Germinal center (tissue), 1 donor: ENCODE measurements at regions not wholly inside any gene's neighbourhood (a gene's known extent, or its start where the extent isn't known, plus 50 kb on each side); places are given as distances from the start of the nearest gene placed in this dataset.

Experiments
- DNase-seq: peaks from one replicate; pipeline ENCODE4 v3.0.0; 2012; ENCODE audit warnings: mixed read lengths, low spot score

DNA sequence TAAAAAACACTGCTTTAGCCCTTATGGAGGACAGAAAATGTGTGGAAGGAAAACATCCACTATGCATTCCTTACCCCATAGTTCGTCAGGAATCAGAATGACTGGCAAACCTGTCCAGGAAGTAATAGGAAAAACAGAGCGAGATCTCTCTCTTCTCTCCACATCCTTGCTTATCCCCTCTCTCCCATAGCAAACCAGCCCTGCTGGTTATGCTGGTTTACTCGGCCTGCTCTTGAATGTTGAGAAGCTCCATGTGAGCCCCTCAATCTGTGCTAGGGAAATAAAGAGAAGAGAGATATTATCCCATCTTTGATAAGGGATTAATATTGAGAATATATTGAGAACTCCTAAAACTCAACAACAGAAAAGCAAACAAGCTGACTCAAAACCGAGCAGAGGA lies 402.8 kb upstream of the RBFOX1 start:
- no peak for DNase-seq

GRCh38 chr16:6926762-6927161 lies 405.9 kb upstream of the RBFOX1 start:
- no peak for DNase-seq

- no peak for DNase-seq
These were observed 406.3 kb upstream of the RBFOX1 start for GRCh38 chr16:6926341-6926740.

GRCh38 chr16:6918646-6919045 lies 414.0 kb upstream of the RBFOX1 start:
- no peak for DNase-seq

GRCh38 chr16:6916946-6917345 lies 415.7 kb upstream of the RBFOX1 start:
- DNase-seq, result no peak

DNA sequence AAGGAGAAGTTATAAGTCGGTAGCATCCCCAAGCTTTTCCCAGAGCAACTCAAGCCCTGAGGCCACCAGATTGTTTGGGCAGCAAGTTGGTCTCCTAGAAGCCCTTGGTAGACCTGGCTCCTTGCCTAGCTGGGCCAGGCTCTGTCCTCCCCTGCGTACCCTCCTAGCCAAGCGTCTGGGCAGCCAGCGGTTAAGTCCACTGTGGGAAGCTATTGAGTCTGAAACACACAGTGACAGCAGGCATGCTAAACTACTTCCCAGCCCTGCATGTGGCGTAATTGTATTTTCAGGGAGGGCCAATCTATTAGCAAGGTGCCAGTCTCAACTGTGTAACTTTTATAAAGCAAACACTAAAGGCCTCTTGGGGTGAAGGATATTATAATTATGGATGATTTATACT lies 419.1 kb upstream of the RBFOX1 start:
- DNase-seq, result no peak

- no peak for DNase-seq
These were observed 422.3 kb upstream of the RBFOX1 start for GRCh38 chr16:6910301-6910700.

- DNase-seq, result no peak
These were observed 427.0 kb upstream of the RBFOX1 start for GRCh38 chr16:6905601-6906000.

DNA sequence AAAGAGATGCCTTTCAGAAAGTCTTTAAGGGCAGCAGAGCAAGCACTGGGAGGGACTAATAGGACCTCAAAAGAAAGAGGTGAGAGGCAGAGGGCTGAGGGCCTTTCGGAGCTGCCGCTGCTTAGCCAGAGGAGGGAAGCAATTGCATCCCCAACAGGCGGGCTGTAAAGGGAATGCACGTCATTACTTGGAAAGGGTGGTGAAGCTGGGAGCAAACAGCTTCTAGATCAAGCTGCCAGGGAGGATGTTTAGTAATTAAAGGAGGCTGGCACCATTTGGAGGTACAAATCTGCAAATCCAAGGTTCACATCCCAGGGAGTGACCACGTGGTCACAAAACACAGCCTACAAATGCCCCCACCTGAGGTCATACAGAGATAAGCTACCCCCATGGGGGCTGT lies 429.0 kb upstream of the RBFOX1 start:
- no peak for DNase-seq

- DNase-seq, result no peak
These were observed 433.7 kb upstream of the RBFOX1 start for GRCh38 chr16:6898896-6899295.

GRCh38 chr16:6897876-6898485 lies 434.7 kb upstream of the RBFOX1 start:
- no peak for DNase-seq

- DNase-seq, result no peak
These were observed 439.7 kb upstream of the RBFOX1 start for GRCh38 chr16:6892966-6893365.

DNA sequence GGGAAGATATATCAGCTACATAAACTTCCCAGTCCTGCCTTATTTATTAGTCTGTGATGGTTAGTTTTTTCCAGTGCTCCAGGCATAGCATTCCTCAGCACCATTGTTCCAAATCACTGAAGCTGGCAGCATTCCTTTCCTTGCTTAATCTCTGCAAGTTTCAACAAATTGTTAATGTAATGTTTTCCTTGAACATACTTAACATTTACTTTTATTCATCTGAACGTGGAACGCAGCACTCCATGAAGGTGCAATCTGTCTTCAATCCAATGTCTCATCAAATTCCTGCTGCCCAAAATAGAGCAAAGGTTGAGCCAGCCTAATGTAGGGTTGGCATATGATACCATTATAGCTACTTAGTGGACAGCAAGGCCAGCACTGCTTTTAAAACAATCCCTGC lies 441.1 kb upstream of the RBFOX1 start:
- DNase-seq, result no peak

DNA sequence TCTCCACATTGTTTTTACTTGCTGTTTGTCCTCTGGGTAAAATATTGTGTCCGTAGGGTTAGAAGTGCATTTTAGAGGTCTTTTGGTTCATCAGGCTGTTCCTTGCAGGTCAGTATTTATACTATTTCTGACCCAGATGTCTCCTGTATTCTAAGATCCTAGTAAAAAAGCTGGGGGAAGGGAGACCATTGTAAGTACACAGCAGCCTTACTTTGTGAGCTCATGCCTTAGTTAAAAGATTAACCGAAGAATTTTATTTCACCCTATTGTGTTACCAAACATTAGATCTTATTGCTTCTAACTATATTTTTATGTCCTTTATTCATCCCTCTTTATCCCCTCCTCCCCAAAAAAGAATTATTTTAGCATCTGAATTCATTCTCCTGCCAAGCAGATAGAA lies 444.1 kb upstream of the RBFOX1 start:
- DNase-seq, result no peak

GRCh38 chr16:6884002-6884401 lies 448.6 kb upstream of the RBFOX1 start:
- DNase-seq, result no peak

- no peak for DNase-seq
These were observed 452.4 kb upstream of the RBFOX1 start for GRCh38 chr16:6880263-6880662.

- no peak for DNase-seq
These were observed 468.0 kb upstream of the RBFOX1 start for GRCh38 chr16:6864671-6865070.

GRCh38 chr16:6864244-6864643 lies 468.4 kb upstream of the RBFOX1 start:
- no peak for DNase-seq

DNA sequence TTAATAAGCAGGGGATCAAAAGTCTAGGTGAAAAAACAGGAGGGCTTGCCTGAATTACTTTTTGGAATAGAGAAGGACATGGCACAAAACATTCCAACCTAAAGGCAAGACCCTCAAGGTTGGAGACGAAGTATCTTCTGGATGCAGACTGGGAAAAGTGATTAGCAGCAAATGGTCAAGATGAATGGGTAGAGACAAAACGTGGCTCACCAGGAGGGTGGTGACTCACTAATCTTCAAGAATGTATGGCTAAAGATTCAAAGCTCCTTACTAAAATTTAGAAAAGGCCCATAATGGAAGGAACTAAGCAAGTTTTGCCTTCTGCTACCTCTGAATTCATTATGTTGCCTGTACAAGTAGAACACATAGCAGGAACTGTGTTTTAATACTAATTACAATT lies 469.5 kb upstream of the RBFOX1 start:
- DNase-seq, result no peak

- DNase-seq, result no peak
These were observed 470.7 kb upstream of the RBFOX1 start for GRCh38 chr16:6861815-6862477.

DNA sequence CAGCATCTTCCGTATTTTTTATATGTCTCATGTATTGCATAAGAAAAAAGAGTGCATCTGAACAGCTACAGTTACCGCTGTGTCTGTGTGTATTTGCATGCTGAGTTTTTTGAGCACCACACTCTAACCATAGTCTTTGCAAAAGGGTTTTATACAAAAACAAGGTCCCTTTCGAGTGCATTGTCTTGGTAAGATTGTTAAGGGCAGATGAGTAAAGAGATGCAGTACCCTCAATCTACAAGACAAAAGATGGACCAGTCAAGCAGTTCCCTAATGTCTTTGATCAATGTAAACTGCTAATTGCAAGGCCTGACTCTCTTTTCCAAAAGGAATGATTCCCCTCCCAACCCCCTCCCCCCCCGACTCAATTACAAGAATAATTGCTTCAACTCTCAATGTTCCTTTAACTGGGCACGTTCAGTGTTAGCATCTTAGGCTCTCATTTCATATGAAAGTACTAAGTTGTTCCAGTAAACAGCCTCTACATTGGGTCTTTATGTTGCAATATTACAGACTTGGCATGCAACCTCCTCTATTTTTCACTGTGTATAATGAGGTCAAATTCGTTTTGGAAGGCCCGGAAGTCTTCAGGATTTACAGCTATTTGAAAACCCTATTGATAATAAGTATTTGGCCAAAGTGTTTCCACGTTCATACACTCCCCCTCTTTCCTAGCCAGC lies 471.4 kb upstream of the RBFOX1 start:
- DNase-seq, result no peak

DNA sequence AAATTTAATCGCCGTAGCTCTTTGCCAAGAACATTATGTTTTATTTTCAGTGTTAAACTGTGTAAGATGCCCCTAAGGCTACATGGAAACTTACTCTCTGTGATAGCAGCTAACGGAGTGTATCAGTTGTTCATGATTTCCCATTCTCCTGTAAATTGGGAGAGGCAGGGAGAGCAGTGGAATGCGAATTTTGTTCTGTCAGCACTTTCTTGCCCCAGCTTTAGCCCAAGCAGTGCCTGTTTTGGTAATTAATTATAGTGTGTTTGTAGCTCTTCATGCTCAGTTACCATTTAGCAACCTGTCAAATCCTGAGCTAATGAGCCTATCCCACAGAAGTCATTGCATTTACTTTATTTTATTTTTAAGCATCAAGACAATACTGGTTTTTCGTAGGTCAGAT lies 475.1 kb upstream of the RBFOX1 start:
- DNase-seq, result no peak

DNA sequence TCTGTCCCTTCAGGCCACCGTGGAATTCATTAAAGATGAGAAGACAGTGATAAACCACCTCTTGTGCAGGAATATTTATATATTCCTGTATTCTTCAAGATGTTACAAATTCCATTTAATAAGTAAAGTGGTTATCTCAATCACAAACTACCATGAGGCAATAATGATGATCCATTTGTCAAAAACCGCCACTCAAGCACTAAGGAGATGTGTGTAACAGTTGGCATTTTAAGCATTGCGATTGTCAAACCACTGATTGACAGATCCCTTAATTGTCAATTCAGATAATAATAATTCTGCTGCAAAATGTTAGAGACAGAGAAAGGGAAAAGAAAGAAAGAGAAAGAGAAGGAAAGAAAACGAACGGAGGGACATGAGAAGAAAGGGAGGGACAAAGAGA lies 476.1 kb upstream of the RBFOX1 start:
- no peak for DNase-seq

DNA sequence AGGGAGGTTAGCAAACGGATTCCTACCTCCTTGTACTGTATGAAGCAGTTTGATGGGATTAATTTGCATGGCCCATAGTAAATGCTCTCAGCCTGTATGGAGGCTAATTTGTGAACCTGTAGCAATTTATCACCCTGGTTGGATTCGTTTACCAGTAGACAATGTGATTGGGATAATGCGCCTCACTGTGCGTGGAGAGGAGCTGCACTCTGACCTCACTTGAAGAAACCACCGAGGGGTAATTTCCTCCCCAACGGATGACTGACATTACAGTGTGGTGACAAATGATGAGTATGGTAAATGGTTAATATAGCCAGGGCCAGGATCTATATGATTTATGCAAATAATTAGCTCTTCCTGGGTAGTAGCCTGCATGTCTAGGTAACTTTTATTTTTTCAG lies 479.1 kb upstream of the RBFOX1 start:
- DNase-seq, result no peak
